ENCODE measurements at regions not wholly inside any gene's neighbourhood (a gene's known extent, or its start where the extent isn't known, plus 50 kb on each side); places are given as distances from the start of the nearest gene placed in this dataset.

DNA sequence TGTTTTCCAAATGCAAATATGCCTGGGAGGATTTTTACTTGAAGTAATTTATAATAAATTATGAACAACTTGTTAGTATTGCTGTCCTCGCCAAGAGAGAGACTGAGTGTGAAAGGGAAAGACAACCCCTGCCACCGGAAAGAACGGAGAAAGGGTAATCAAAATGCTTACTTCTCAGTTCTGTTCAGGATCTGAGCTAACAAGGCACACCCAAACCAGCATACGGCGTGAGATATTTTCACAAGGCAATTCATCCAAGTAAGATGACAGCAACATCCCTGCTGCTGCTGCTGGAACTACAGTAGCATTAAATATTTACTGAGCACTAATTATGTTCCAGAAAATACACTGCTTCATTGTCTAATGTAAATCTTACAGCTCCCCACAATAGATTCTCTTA, 96.1 kb downstream of the KBTBD8 start:
- Histone ChIP-seq H3K4me3 (ENCODE audit: low read length) (no peak overlapping the region), H3K4me1 (ENCODE audit: control insufficient read depth, insufficient read depth, low read length) (no peaks in the 10 kb centered on the region), H3K27me3 (ENCODE audit: control insufficient read depth, insufficient read depth) (no peaks in the 10 kb centered on the region), H3K9me3 (ENCODE audit: control insufficient read depth, low read length) (no peaks in the 10 kb centered on the region), H3K27ac (ENCODE audit: low read length) (no peak overlapping the region)
- intact Hi-C loops (cut with DNase I) = no loop called here
- no peak for ATAC-seq
- 59% methylated on average over 5 of the region's 5 CpGs for WGBS
- DNase-seq = no peak

DNA sequence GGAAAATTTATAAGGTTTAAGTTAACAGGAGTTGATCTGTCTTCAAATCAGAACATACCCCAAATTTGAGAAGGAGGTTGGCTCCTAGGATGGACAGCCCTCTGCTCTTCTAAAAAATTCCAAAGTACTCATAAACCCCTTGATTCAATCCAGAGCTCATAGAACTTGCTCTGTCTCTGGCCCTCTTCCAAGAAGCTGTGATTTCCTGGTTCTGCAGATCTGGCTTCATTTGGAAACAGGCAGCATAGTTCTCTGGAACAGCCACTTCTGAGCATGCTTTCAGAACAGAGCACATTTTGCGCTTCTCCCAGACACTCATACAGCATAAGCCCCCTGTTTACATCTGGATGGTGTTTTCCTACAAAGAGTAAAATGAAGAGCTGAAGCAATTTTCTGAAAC, 96.7 kb downstream of the KBTBD8 start:
- WGBS = 49% methylated on average over 1 of the region's 1 CpG
- intact Hi-C loops (cut with DNase I) = no loop called here
- no peak overlapping the region for H3K27ac ChIP-seq (ENCODE audit: low read length)
- no peaks in the 10 kb centered on the region for H3K27me3 ChIP-seq (ENCODE audit: control insufficient read depth, insufficient read depth)
- DNase-seq (no peak), ATAC-seq (no peak)
- no peaks in the 10 kb centered on the region for H3K9me3 ChIP-seq (ENCODE audit: control insufficient read depth, low read length)
- H3K4me1 ChIP-seq (ENCODE audit: control insufficient read depth, insufficient read depth, low read length) = no peaks in the 10 kb centered on the region
- H3K4me3 ChIP-seq (ENCODE audit: low read length) = no peak overlapping the region

DNA sequence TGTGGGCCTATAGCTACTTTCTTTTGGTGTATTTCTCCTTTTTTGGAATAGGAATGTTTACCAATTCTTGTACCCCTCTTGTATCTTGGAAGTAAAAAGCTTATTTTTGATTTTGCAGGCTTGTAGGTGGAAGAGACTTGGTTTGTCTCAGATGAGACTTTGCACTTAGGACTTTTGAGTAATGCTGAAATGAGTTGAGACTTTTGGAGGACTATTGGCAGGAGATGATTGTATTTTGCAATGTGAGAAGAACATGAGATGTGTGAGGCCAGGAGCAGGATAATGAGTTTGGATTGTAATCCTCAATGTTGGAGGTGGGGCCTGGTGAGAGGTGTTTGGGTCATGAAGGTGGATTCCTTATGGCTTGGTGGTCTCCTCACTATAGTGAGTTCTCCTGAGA, 106.3 kb downstream of the KBTBD8 start:
- Histone ChIP-seq H3K27me3 (ENCODE audit: control insufficient read depth, insufficient read depth) (no peaks in the 10 kb centered on the region), H3K27ac (ENCODE audit: low read length) (no peak overlapping the region), H3K4me1 (ENCODE audit: control insufficient read depth, insufficient read depth, low read length) (no peaks in the 10 kb centered on the region), H3K9me3 (ENCODE audit: control insufficient read depth, low read length) (no peaks in the 10 kb centered on the region), H3K4me3 (ENCODE audit: low read length) (no peak overlapping the region)
- ATAC-seq = no peak
- intact Hi-C loops (cut with DNase I) = no loop called here
- DNase-seq = no peak

DNA sequence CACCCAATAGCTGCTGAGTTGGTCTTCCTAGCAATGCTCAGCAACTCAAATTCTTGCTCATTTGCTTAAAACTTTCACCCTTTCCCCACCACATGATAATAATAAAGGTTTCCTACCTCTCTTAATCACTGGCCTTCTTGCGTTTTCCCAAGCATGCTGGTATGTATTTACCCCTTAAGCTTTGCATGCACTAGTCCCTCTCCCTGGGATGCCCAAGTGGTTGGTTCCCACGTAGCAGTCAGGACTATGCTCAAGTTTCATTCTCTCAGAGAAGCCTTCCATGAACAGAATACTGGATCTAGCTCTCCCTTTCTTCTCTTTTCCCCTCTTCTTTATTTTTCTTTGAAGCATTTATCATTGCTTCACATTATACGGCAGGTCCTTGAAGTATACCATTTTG, 108.8 kb downstream of the KBTBD8 start:
- Histone ChIP-seq H3K27ac (ENCODE audit: low read length) (no peak overlapping the region), H3K9me3 (ENCODE audit: control insufficient read depth, low read length) (no peaks in the 10 kb centered on the region), H3K4me3 (ENCODE audit: low read length) (no peak overlapping the region), H3K4me1 (ENCODE audit: control insufficient read depth, insufficient read depth, low read length) (no peaks in the 10 kb centered on the region), H3K27me3 (ENCODE audit: control insufficient read depth, insufficient read depth) (no peaks in the 10 kb centered on the region)
- ATAC-seq = no peak
- intact Hi-C loops (cut with DNase I) = no loop called here
- DNase-seq = no peak
- 65% methylated on average over 3 of the region's 3 CpGs for WGBS

DNA sequence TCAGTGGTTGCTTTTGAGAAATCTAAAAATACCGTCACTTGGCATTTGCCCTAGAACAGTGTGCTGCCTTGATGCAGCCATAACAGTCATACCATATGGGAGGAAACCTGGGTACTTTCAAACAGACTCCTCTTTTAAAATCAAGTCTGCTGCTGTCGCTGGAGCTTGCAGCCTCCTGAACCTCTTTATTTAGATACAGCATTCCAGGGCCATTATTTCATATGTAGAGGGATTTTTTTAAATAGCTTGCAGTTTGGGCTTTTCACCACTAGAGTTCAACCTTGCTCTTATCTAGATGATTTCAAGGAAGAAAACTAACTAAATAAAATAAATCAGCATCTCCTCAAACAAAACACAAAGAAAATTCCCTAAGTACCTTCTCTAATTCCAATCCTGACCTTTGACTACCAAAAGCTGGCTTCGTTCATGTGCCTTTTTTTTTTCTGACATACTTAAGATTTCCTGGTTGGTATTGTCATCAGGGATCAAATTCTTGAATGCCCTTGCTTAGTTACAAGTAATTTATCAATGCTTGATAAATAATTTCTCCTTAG, 111.6 kb downstream of the KBTBD8 start:
- Histone ChIP-seq H3K9me3 (ENCODE audit: control insufficient read depth, low read length) (no peaks in the 10 kb centered on the region), H3K4me3 (ENCODE audit: low read length) (no peak overlapping the region), H3K4me1 (ENCODE audit: control insufficient read depth, insufficient read depth, low read length) (no peaks in the 10 kb centered on the region), H3K27me3 (ENCODE audit: control insufficient read depth, insufficient read depth) (no peaks in the 10 kb centered on the region), H3K27ac (ENCODE audit: low read length) (no peak overlapping the region)
- ATAC-seq (no peak), DNase-seq (no peak)
- 26% methylated on average over 3 of the region's 3 CpGs for WGBS
- intact Hi-C loops (cut with DNase I) = loop anchor here in 3 of 4 donors (10.0 kb wide), 2 partner anchors 1775 to 1785 kb away; no protein-coding TSS in a partner anchor

DNA sequence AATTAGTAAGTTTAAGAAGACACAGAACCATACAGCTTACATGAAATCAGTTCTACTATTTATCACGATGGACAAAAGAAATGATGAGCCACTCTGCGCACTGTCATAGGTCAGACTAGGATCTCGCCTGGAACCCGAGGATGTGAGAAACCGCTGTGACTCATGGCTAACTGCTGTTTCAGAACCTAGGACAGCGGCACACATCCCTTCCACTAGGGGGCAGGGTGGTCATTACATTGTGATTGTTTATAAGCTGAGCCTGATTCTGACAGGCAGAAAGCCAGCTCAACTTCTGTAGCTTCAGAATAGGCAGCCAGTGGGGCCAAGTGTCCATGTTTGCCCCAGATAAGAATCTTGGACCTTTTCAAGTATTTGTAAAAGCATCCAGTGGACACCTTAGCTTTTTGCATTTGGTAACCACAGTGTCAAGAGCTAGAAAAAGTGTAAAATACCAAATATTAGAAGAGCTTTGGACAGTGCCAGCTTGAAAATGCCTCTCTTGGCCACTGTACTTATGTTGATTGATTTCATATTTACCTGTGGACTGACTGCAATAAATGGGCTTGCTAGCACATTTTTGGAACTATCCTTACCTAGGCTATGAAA, 115.8 kb downstream of the KBTBD8 start:
- no peaks in the 10 kb centered on the region for H3K27me3 ChIP-seq (ENCODE audit: control insufficient read depth, insufficient read depth)
- intact Hi-C loops (cut with DNase I) = loop anchor here in 3 of 4 donors (10.0 kb wide), 2 partner anchors 1771 to 1781 kb away; no protein-coding TSS in a partner anchor
- DNase-seq = peak; percentile 56 to 83 (median 77)
- peak; percentile 71 to 79 for ATAC-seq
- no peaks in the 10 kb centered on the region for H3K9me3 ChIP-seq (ENCODE audit: control insufficient read depth, low read length)
- 10% methylated on average over 6 of the region's 6 CpGs for WGBS
- H3K27ac ChIP-seq (ENCODE audit: low read length) = no peak overlapping the region
- H3K4me1 ChIP-seq (ENCODE audit: control insufficient read depth, insufficient read depth, low read length) = no peaks in the 10 kb centered on the region
- H3K4me3 ChIP-seq (ENCODE audit: low read length) = no peak overlapping the region

DNA sequence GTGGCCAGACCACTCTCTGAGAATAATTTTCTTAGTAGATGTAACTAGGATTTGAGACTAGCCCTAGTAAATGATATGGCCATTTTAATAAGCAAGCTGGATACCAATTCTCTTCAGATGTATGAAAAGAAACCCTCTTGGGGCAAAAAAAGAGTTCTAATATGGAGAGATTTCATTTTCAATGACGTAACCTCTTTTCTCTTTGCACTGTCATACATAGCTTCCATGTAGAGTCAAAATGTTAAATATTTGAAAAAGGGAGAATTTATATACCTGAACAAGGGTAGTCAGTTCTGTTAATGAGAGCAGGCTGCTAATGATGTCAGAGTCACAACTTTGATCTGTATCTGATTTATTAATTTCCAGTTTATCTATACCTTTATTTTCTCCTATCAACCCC, 120.0 kb downstream of the KBTBD8 start:
- no peaks in the 10 kb centered on the region for H3K27me3 ChIP-seq (ENCODE audit: control insufficient read depth, insufficient read depth)
- intact Hi-C loops (cut with DNase I) = loop anchor here in 3 of 4 donors (10.0 kb wide), 2 partner anchors 1767 to 1777 kb away; no protein-coding TSS in a partner anchor
- H3K27ac ChIP-seq (ENCODE audit: low read length) = no peak overlapping the region
- no peak for ATAC-seq
- WGBS = 93% methylated on average over 1 of the region's 1 CpG
- H3K4me3 ChIP-seq (ENCODE audit: low read length) = no peak overlapping the region
- H3K9me3 ChIP-seq (ENCODE audit: control insufficient read depth, low read length) = no peaks in the 10 kb centered on the region
- H3K4me1 ChIP-seq (ENCODE audit: control insufficient read depth, insufficient read depth, low read length) = no peaks in the 10 kb centered on the region
- DNase-seq = no peak

DNA sequence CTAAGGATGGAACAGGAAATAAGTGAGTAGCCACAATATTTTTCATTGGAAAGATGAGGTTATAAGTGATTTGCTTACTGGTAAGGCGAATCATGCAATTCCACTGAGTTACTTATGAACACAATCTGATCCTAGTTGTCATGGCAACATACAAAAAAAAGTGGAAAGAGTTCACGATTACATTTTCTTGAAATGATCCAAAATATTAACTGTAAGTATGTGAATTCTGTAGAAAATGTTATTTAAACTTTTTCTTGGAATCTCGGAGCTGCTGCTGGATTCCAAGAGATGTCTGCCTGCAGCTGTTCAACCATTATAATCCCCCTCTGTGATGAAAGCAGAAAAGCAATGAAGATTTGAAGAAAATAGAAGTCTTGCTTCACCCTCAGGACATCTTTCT, 120.5 kb downstream of the KBTBD8 start:
- H3K9me3 ChIP-seq (ENCODE audit: control insufficient read depth, low read length) = no peaks in the 10 kb centered on the region
- DNase-seq (no peak), ATAC-seq (no peak)
- no peak overlapping the region for H3K4me3 ChIP-seq (ENCODE audit: low read length)
- H3K27ac ChIP-seq (ENCODE audit: low read length) = no peak overlapping the region
- H3K4me1 ChIP-seq (ENCODE audit: control insufficient read depth, insufficient read depth, low read length) = no peaks in the 10 kb centered on the region
- intact Hi-C loops (cut with DNase I) = loop anchor here in 3 of 4 donors (10.0 kb wide), 2 partner anchors 1766 to 1776 kb away; no protein-coding TSS in a partner anchor
- no peaks in the 10 kb centered on the region for H3K27me3 ChIP-seq (ENCODE audit: control insufficient read depth, insufficient read depth)
- 63% methylated on average over 3 of the region's 3 CpGs for WGBS

DNA sequence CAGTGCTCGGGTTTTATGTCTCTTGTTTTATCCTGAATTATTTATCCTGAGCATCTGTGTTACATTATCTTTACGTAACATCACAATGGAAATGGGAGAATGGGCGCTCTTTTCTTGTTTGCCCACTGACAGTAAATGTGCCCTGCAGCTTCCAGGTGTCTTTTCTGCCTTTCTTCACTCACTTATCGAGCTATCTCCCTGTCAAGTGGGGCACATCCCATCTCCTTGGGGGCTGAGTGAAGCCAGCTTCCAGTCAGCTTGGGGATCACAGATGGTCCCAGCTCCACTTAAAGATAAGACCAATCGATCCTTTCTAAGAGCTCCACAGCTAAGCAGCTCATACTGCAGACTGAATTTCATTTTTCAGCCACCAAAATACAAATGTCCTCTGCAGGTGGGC, 125.8 kb downstream of the KBTBD8 start:
- ATAC-seq (no peak), DNase-seq (no peak)
- H3K4me3 ChIP-seq (ENCODE audit: low read length) = no peak overlapping the region
- no peaks in the 10 kb centered on the region for H3K27me3 ChIP-seq (ENCODE audit: control insufficient read depth, insufficient read depth)
- no peak overlapping the region for H3K27ac ChIP-seq (ENCODE audit: low read length)
- no peaks in the 10 kb centered on the region for H3K4me1 ChIP-seq (ENCODE audit: control insufficient read depth, insufficient read depth, low read length)
- H3K9me3 ChIP-seq (ENCODE audit: control insufficient read depth, low read length) = no peaks in the 10 kb centered on the region
- 67% methylated on average over 5 of the region's 5 CpGs for WGBS
- intact Hi-C loops (cut with DNase I) = no loop called here

DNA sequence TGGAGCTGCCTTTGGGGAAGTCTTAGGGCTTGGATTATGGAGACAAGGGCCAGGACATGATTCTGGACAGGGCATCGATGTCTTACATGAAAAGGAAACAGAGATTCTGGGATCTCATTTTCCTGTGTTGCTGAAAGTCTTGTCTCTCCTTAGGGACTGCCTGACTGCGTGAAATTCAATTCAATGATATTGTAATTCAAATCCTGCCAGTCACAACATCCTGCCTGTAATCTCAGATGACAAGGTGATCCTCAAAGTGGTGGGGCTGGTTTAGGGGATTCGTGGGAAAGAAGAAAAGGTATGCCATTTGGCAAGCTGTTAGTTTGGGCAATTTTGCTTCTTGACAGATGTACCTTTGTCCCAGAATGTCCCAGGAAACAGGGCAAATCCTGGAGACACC, 129.1 kb downstream of the KBTBD8 start:
- no peaks in the 10 kb centered on the region for H3K27me3 ChIP-seq (ENCODE audit: control insufficient read depth, insufficient read depth)
- H3K27ac ChIP-seq (ENCODE audit: low read length) = no peak overlapping the region
- intact Hi-C loops (cut with DNase I) = no loop called here
- no peaks in the 10 kb centered on the region for H3K9me3 ChIP-seq (ENCODE audit: control insufficient read depth, low read length)
- DNase-seq (no peak), ATAC-seq (no peak)
- H3K4me3 ChIP-seq (ENCODE audit: low read length) = no peak overlapping the region
- no peaks in the 10 kb centered on the region for H3K4me1 ChIP-seq (ENCODE audit: control insufficient read depth, insufficient read depth, low read length)
- 52% methylated on average over 3 of the region's 3 CpGs for WGBS

DNA sequence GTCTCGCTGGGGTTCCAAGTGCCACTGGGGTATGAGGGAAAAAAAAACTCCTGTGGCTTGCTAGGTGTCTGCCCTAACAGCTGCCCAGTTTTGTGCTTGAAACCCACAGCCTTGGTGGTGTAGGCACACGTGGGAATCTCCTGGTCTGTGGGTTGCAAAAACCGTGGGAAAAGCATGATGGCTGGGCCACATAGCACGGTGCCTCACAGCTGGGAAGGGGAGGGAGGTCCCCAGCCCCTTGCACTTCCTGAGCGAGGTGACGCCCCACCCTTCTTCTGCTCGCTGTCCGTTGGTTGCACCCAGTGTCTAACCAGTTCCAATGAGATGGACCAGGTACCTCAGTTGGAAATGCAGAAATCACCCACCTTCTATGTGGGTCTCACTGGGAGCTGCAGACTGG, 144.3 kb downstream of the KBTBD8 start:
- intact Hi-C loops (cut with DNase I) = no loop called here
- WGBS = 83% methylated on average over 8 of the region's 8 CpGs
- Histone ChIP-seq H3K27me3 (ENCODE audit: control insufficient read depth, insufficient read depth) (no peaks in the 10 kb centered on the region), H3K27ac (ENCODE audit: low read length) (no peak overlapping the region), H3K9me3 (ENCODE audit: control insufficient read depth, low read length) (no peaks in the 10 kb centered on the region), H3K4me3 (ENCODE audit: low read length) (no peak overlapping the region), H3K4me1 (ENCODE audit: control insufficient read depth, insufficient read depth, low read length) (no peaks in the 10 kb centered on the region)
- no peak for DNase-seq
- no peak for ATAC-seq

DNA sequence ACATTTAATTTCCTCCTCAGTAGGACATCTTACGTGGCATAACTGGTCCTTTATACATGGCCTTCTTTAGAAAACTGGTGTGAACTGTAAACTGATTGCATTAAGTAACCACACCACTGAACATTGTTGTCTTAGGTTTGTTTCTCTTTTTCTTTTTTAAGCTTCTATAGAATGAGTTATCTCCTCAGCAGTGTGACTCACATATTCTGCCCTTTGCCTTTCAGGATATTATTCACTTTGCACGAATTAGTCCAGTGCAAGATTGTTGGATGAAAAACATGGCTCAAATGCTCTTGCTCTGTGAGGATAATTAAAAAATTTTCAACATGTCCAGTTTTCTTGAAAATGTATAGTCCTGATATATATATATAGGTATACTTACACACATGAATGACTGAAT, 147.6 kb downstream of the KBTBD8 start:
- Histone ChIP-seq H3K4me1 (ENCODE audit: control insufficient read depth, insufficient read depth, low read length) (no peaks in the 10 kb centered on the region), H3K9me3 (ENCODE audit: control insufficient read depth, low read length) (no peaks in the 10 kb centered on the region), H3K4me3 (ENCODE audit: low read length) (no peak overlapping the region), H3K27ac (ENCODE audit: low read length) (no peak overlapping the region), H3K27me3 (ENCODE audit: control insufficient read depth, insufficient read depth) (no peaks in the 10 kb centered on the region)
- no peak for DNase-seq
- ATAC-seq = no peak
- intact Hi-C loops (cut with DNase I) = no loop called here
- 74% methylated on average over 2 of the region's 2 CpGs for WGBS

Measured in right cardiac atrium (tissue), 5 donors.